BLaER1 (cell line): ENCODE measurements at regions not wholly inside any gene's neighbourhood (a gene's known extent, or its start where the extent isn't known, plus 50 kb on each side); places are given as distances from the start of the nearest gene placed in this dataset.

ENCODE experiments used
- H3K27ac ChIP-seq: shearing (Covaris generic); formaldehyde crosslinking; 2 replicates; pipeline ENCODE4 v1.8.1; 2022
- H3K27me3 ChIP-seq: shearing (Covaris generic); formaldehyde crosslinking; 2 replicates; pipeline ENCODE4 v1.8.1; 2022
- H3K36me3 ChIP-seq: shearing (Covaris generic); formaldehyde crosslinking; 2 replicates; pipeline ENCODE4 v1.8.1; 2022
- H3K4me1 ChIP-seq: shearing (Covaris generic); formaldehyde crosslinking; 2 replicates; pipeline ENCODE4 v1.8.1; 2022
- H3K4me2 ChIP-seq: shearing (Covaris generic); formaldehyde crosslinking; 2 replicates; pipeline ENCODE4 v1.8.1; 2022
- H3K4me3 ChIP-seq: shearing (Covaris generic); formaldehyde crosslinking; 2 replicates; pipeline ENCODE4 v1.8.1; 2022
- H3K9ac ChIP-seq: shearing (Covaris generic); formaldehyde crosslinking; 2 replicates; pipeline ENCODE4 v1.8.1; 2022
- H3K9me3 ChIP-seq: shearing (Covaris generic); formaldehyde crosslinking; 2 replicates; pipeline ENCODE4 v1.8.1; 2022
- H4K20me1 ChIP-seq: shearing (Covaris generic); formaldehyde crosslinking; 2 replicates; pipeline ENCODE4 v1.8.1; 2022
- Cebpa-rat ChIP-seq: shearing (Covaris generic); IDR thresholded peaks from 2 replicates; pipeline ENCODE4 v1.8.1; 2022

GRCh38 chr4:67035501-67035900 is 509.8 kb downstream of the CENPC start:
- Histone ChIP-seq H3K4me1 (peaks cover 9% of the 10 kb centered on the region; the same call in 1 of the 2 replicates), H3K27me3 (no peaks in the 10 kb centered on the region), H3K4me2 (no peak overlapping the region), H3K9ac (no peak overlapping the region), H3K27ac (no peak overlapping the region), H3K36me3 (no peaks in the 10 kb centered on the region), H3K4me3 (no peak overlapping the region), H3K9me3 (no peaks in the 10 kb centered on the region), H4K20me1 (no peaks in the 10 kb centered on the region)
- no peak for TF ChIP-seq Cebpa-rat

GRCh38 chr4:67030636-67031035 is 514.7 kb downstream of the CENPC start:
- no peaks in the 10 kb centered on the region for H3K9me3 ChIP-seq
- no peaks in the 10 kb centered on the region for H4K20me1 ChIP-seq
- no peak for TF ChIP-seq Cebpa-rat

GRCh38 chr4:67020438-67020797 is 524.9 kb downstream of the CENPC start:
- TF ChIP-seq Cebpa-rat: no peak
- Histone ChIP-seq H3K4me1 (no peaks in the 10 kb centered on the region), H4K20me1 (no peaks in the 10 kb centered on the region), H3K9me3 (peaks cover 10% of the 10 kb centered on the region; the same call in 1 of the 2 replicates), H3K4me3 (no peak overlapping the region), H3K4me2 (no peak overlapping the region), H3K9ac (no peak overlapping the region), H3K36me3 (no peaks in the 10 kb centered on the region), H3K27ac (no peak overlapping the region), H3K27me3 (no peaks in the 10 kb centered on the region)

More at GRCh38 chr4:67030636-67031035, 514.7 kb downstream of the CENPC start:
- H3K4me3 ChIP-seq: no peak overlapping the region
- no peaks in the 10 kb centered on the region for H3K27me3 ChIP-seq
- no peak overlapping the region for H3K9ac ChIP-seq
- H3K4me2 ChIP-seq: no peak overlapping the region
- no peaks in the 10 kb centered on the region for H3K4me1 ChIP-seq
- no peak overlapping the region for H3K27ac ChIP-seq
- no peaks in the 10 kb centered on the region for H3K36me3 ChIP-seq

- H3K9me3 ChIP-seq: peaks cover 10% of the 10 kb centered on the region; the same call in 1 of the 2 replicates
- no peak overlapping the region for H3K4me2 ChIP-seq
- H4K20me1 ChIP-seq: no peaks in the 10 kb centered on the region
- TF ChIP-seq Cebpa-rat: no peak
- no peak overlapping the region for H3K4me3 ChIP-seq
- H3K4me1 ChIP-seq: no peaks in the 10 kb centered on the region
- no peak overlapping the region for H3K27ac ChIP-seq
- H3K36me3 ChIP-seq: no peaks in the 10 kb centered on the region
- H3K9ac ChIP-seq: no peak overlapping the region
- H3K27me3 ChIP-seq: no peaks in the 10 kb centered on the region
Measured at GRCh38 chr4:67019686-67020437, 525.4 kb downstream of the CENPC start.

- H3K9me3 ChIP-seq: peaks cover 10% of the 10 kb centered on the region; the same call in 1 of the 2 replicates
- H3K27ac ChIP-seq: no peak overlapping the region
- no peak overlapping the region for H3K4me3 ChIP-seq
- H3K36me3 ChIP-seq: no peaks in the 10 kb centered on the region
- H3K27me3 ChIP-seq: no peaks in the 10 kb centered on the region
- no peak for TF ChIP-seq Cebpa-rat
- H4K20me1 ChIP-seq: no peaks in the 10 kb centered on the region
- H3K4me1 ChIP-seq: no peaks in the 10 kb centered on the region
- H3K4me2 ChIP-seq: no peak overlapping the region
- H3K9ac ChIP-seq: no peak overlapping the region
Measured at GRCh38 chr4:67014592-67014991, 530.7 kb downstream of the CENPC start.

- H3K4me2 ChIP-seq: no peak overlapping the region
- H3K4me3 ChIP-seq: no peak overlapping the region
- H3K4me1 ChIP-seq: no peaks in the 10 kb centered on the region
- H3K9ac ChIP-seq: no peak overlapping the region
- no peaks in the 10 kb centered on the region for H3K36me3 ChIP-seq
- TF ChIP-seq Cebpa-rat: no peak
- H3K27me3 ChIP-seq: no peaks in the 10 kb centered on the region
- no peaks in the 10 kb centered on the region for H4K20me1 ChIP-seq
- no peak overlapping the region for H3K27ac ChIP-seq
- H3K9me3 ChIP-seq: no peaks in the 10 kb centered on the region
Measured at GRCh38 chr4:67006791-67007190, 538.5 kb downstream of the CENPC start.

GRCh38 chr4:66991521-66991920 is 553.8 kb downstream of the CENPC start:
- Histone ChIP-seq H3K4me2 (no peak overlapping the region), H3K27me3 (no peaks in the 10 kb centered on the region), H3K9me3 (no peaks in the 10 kb centered on the region), H3K4me1 (no peaks in the 10 kb centered on the region), H4K20me1 (no peaks in the 10 kb centered on the region), H3K9ac (no peak overlapping the region), H3K4me3 (no peak overlapping the region), H3K36me3 (no peaks in the 10 kb centered on the region), H3K27ac (no peak overlapping the region)
- TF ChIP-seq Cebpa-rat: no peak

GRCh38 chr4:66974665-66975064 is 570.6 kb downstream of the CENPC start:
- Histone ChIP-seq H3K9ac (no peak overlapping the region), H3K4me3 (no peak overlapping the region), H3K9me3 (no peaks in the 10 kb centered on the region), H3K36me3 (no peaks in the 10 kb centered on the region), H4K20me1 (no peaks in the 10 kb centered on the region), H3K4me2 (no peak overlapping the region), H3K4me1 (no peaks in the 10 kb centered on the region), H3K27ac (no peak overlapping the region), H3K27me3 (no peaks in the 10 kb centered on the region)
- TF ChIP-seq Cebpa-rat: no peak

- Histone ChIP-seq H3K4me1 (no peaks in the 10 kb centered on the region), H3K27ac (no peak overlapping the region), H3K4me3 (no peak overlapping the region), H3K4me2 (no peak overlapping the region), H3K36me3 (no peaks in the 10 kb centered on the region), H4K20me1 (no peaks in the 10 kb centered on the region), H3K9me3 (no peaks in the 10 kb centered on the region), H3K27me3 (no peaks in the 10 kb centered on the region), H3K9ac (no peak overlapping the region)
- no peak for TF ChIP-seq Cebpa-rat
Measured at GRCh38 chr4:66972087-66972486, 573.2 kb downstream of the CENPC start.

GRCh38 chr4:66964467-66964866 is 580.8 kb downstream of the CENPC start:
- H3K4me3 ChIP-seq: no peak overlapping the region
- no peaks in the 10 kb centered on the region for H3K9me3 ChIP-seq
- no peak overlapping the region for H3K27ac ChIP-seq
- H4K20me1 ChIP-seq: no peaks in the 10 kb centered on the region
- H3K9ac ChIP-seq: no peak overlapping the region
- TF ChIP-seq Cebpa-rat: no peak
- H3K4me2 ChIP-seq: no peak overlapping the region
- H3K27me3 ChIP-seq: no peaks in the 10 kb centered on the region
- no peaks in the 10 kb centered on the region for H3K36me3 ChIP-seq
- H3K4me1 ChIP-seq: no peaks in the 10 kb centered on the region
